IMR-90 (cell line): ENCODE measurements at regions not wholly inside any gene's neighbourhood (a gene's known extent, or its start where the extent isn't known, plus 50 kb on each side); places are given as distances from the start of the nearest gene placed in this dataset.

Source experiments
- ATAC-seq: fragments of 200-7000 bp; cut with Tn5 transposase; 2 replicates; pipeline ENCODE4 v1.9.1; 2020; ENCODE audit warnings: low read depth, mild to moderate bottlenecking, moderate library complexity
- BruUV-seq: library from RNA; stranded (reverse); fragments of 400-500 nt; replicated peaks from 2 replicates; lab custom pipeline; 2021; lab: Mats Ljungman, UMichigan
- CTCF ChIA-PET: fragments of 300-600 bp; formaldehyde crosslinking; extraction: SDS; loops from one replicate; lab custom pipeline; 2021; ENCODE audit warnings: antibody characterized with exemption; lab: Yijun Ruan, JAX
- POLR2A ChIA-PET: fragments of 300-600 bp; sonication (Branson Sonifier 250); formaldehyde crosslinking; loops from one replicate; lab custom pipeline; 2022; ENCODE audit warnings: antibody characterized with exemption; ENCODE audit not compliant: unreplicated experiment; lab: Charles Lee
- DNase-seq: peaks from one replicate; pipeline ENCODE4 v3.0.0; 2013
- H2AFZ ChIP-seq: replicated peaks from 2 replicates; pipeline ENCODE3; 2013; ENCODE audit warnings: low read length, mild to moderate bottlenecking; ENCODE audit not compliant: poor library complexity
- H2AK5ac ChIP-seq: 2 replicates; pipeline ENCODE4 v1.6.1; 2013; ENCODE audit warnings: low read depth, low read length, inconsistent platforms
- H2AK9ac ChIP-seq: replicated peaks from 2 replicates; pipeline ENCODE3; 2013; ENCODE audit warnings: mild to moderate bottlenecking, low read depth, low read length, moderate library complexity; ENCODE audit not compliant: poor library complexity
- H2BK120ac ChIP-seq: 2 replicates; pipeline ENCODE4 v1.6.1; 2013; ENCODE audit warnings: low read depth, low read length, inconsistent platforms
- H2BK15ac ChIP-seq: 3 replicates; pipeline ENCODE4 v1.6.1; 2013; ENCODE audit warnings: low read depth, low read length, inconsistent platforms
- H2BK20ac ChIP-seq: 2 replicates; pipeline ENCODE4 v1.6.1; 2013; ENCODE audit warnings: low read depth, mild to moderate bottlenecking, inconsistent platforms, low read length, moderate library complexity
- H2BK5ac ChIP-seq: 2 replicates; pipeline ENCODE4 v1.6.1; 2013; ENCODE audit warnings: mild to moderate bottlenecking, low read depth, low read length, inconsistent platforms; ENCODE audit not compliant: poor library complexity, severe bottlenecking
- H3K14ac ChIP-seq: replicated peaks from 2 replicates; pipeline ENCODE4 v1.6.1; 2013; ENCODE audit warnings: low read depth, low read length, inconsistent platforms
- H3K18ac ChIP-seq: 2 replicates; pipeline ENCODE4 v1.6.1; 2013; ENCODE audit warnings: low read depth, low read length, control low read depth
- H3K23ac ChIP-seq: 2 replicates; pipeline ENCODE4 v1.6.1; 2013; ENCODE audit warnings: low read depth, low read length, inconsistent platforms
- H3K27ac ChIP-seq: 2 replicates; pipeline ENCODE4 v1.5.1; 2013; ENCODE audit warnings: mild to moderate bottlenecking, control low read depth, low read length; ENCODE audit not compliant: insufficient read depth
- H3K27me3 ChIP-seq: 2 replicates; pipeline ENCODE4 v1.6.1; 2013; ENCODE audit warnings: low read length; ENCODE audit not compliant: control insufficient read depth, insufficient read depth
- H3K36me3 ChIP-seq: 2 replicates; pipeline ENCODE4 v1.6.1; 2013; ENCODE audit warnings: low read length, mixed read lengths; ENCODE audit not compliant: control insufficient read depth, insufficient read depth
- H3K4ac ChIP-seq: 2 replicates; pipeline ENCODE4 v1.6.1; 2013; ENCODE audit warnings: low read depth, low read length, inconsistent platforms
- H3K4me1 ChIP-seq: 2 replicates; pipeline ENCODE4 v1.6.1; 2013; ENCODE audit warnings: low read length, mixed read lengths; ENCODE audit not compliant: control insufficient read depth, insufficient read depth
- H3K4me2 ChIP-seq: 2 replicates; pipeline ENCODE4 v1.6.1; 2013; ENCODE audit warnings: low read depth, mild to moderate bottlenecking, control low read depth, low read length, moderate library complexity
- H3K4me3 ChIP-seq: 2 replicates; pipeline ENCODE4 v1.5.1; 2013; ENCODE audit warnings: low read depth, mild to moderate bottlenecking, control low read depth, low read length, moderate library complexity; ENCODE audit not compliant: insufficient read depth
- H3K56ac ChIP-seq: 2 replicates; pipeline ENCODE4 v1.6.1; 2013; ENCODE audit warnings: low read length, inconsistent platforms; ENCODE audit not compliant: insufficient read depth; ENCODE audit errors: extremely low read depth
- H3K79me1 ChIP-seq, 2 experiments: 2 replicates each; pipeline ENCODE4 v1.6.1; 2013; ENCODE audit warnings: low read length in 2 of 2, inconsistent platforms in 1 of 2, low read depth in 1 of 2
- H3K9ac ChIP-seq: 2 replicates; pipeline ENCODE4 v1.6.1; 2013; ENCODE audit warnings: low read depth, low read length, control low read depth
- H3K9me1 ChIP-seq: 2 replicates; pipeline ENCODE4 v1.6.1; 2013; ENCODE audit warnings: low read length, inconsistent platforms; ENCODE audit not compliant: insufficient read depth
- H3K9me3 ChIP-seq: 2 replicates; pipeline ENCODE4 v1.6.1; 2013; ENCODE audit warnings: low read length; ENCODE audit not compliant: control insufficient read depth, insufficient read depth
- H4K20me1 ChIP-seq: 2 replicates; pipeline ENCODE4 v1.6.1; 2013; ENCODE audit warnings: low read length, inconsistent platforms; ENCODE audit not compliant: insufficient read depth
- H4K5ac ChIP-seq: 2 replicates; pipeline ENCODE4 v1.6.1; 2013; ENCODE audit warnings: mild to moderate bottlenecking, low read depth, low read length, control low read depth
- H4K8ac ChIP-seq, 2 experiments: 2 replicates each; pipeline ENCODE4 v1.6.1; 2013; ENCODE audit warnings: low read depth in 2 of 2, low read length in 2 of 2, control low read depth in 1 of 2, inconsistent platforms in 1 of 2
- H4K91ac ChIP-seq: 2 replicates; pipeline ENCODE4 v1.6.1; 2013; ENCODE audit warnings: low read depth, low read length, inconsistent platforms; ENCODE audit not compliant: insufficient read depth
- FOS ChIP-seq: fragments of 150-350 bp; IDR thresholded peaks from 2 replicates; pipeline ENCODE4 v1.6.1; 2016; ENCODE audit warnings: low read depth, low read length
- WGBS, 2 experiments: methylation state at CpG; one replicate each; pipeline versions ENCODE4 v1.1.5 to v1.1.7; 2013; ENCODE audit warnings: missing lambda C conversion rate in 2 of 2; ENCODE audit not compliant: insufficient read length in 1 of 2; ENCODE audit errors: extremely low coverage in 2 of 2; 5-methylcytosine and 5-hydroxymethylcytosine counted together
- dilution Hi-C: fragments of 300-500 bp; cut with HindIII; formaldehyde crosslinking; loops from one replicate; pipeline ENCODE4 v1.14.3; 2018; ENCODE audit warnings: low sequenced_read_pairs; ENCODE audit not compliant: unreplicated experiment
- in situ Hi-C: fragments of 300-500 bp; cut with MboI; formaldehyde crosslinking; loops from 3 replicates; pipeline ENCODE4 v1.14.3; 2019; ENCODE audit warnings: low sequenced_read_pairs, inconsistent platforms, mixed read lengths
- intact Hi-C: fragments of 100-400 bp; cut with micrococcal nuclease; formaldehyde crosslinking; loops from 2 replicates; pipeline ENCODE4 v1.10.0; 2022

GRCh38 chr6:129776542-129777330 lies 66.8 kb upstream of the ARHGAP18 start:
- Histone ChIP-seq H3K18ac (no peak overlapping the region), H3K4me3 (no peak overlapping the region), H2AFZ (no peak overlapping the region), H2BK15ac (no peak overlapping the region), H2AK5ac (no peak overlapping the region), H3K27ac (no peak overlapping the region), H4K20me1 (no peaks in the 10 kb centered on the region), H4K8ac (no peak overlapping the region), H3K9me1 (no peaks in the 10 kb centered on the region), H2BK5ac (no peak overlapping the region), H3K36me3 (no peaks in the 10 kb centered on the region), H3K9ac (no peak overlapping the region), H3K4me1 (no peaks in the 10 kb centered on the region), H4K91ac (no peak overlapping the region), H2BK20ac (no peak overlapping the region), H3K4me2 (no peak overlapping the region), H3K79me1 (no peaks in the 10 kb centered on the region), H3K56ac (no peak overlapping the region), H3K14ac (no peak overlapping the region; the same call in 1 of the 2 replicates), H2AK9ac (no peak overlapping the region), H3K4ac (no peak overlapping the region), H3K23ac (no peak overlapping the region), H4K5ac (no peak overlapping the region), H2BK120ac (no peak overlapping the region), H3K9me3 (peaks cover 2% of the 10 kb centered on the region), H3K27me3 (no peaks in the 10 kb centered on the region)
- DNase-seq = no peak
- CTCF ChIA-PET = interaction anchor here (1.7 to 1.8 kb wide), 2 partner anchors 12 to 205 kb away, joined by 5 read pairs; no protein-coding TSS in a partner anchor
- ATAC-seq = no peak
- BruUV-seq = no TSS peak
- POLR2A ChIA-PET = no interaction called here
- dilution Hi-C loops = no loop called here
- no peak for TF ChIP-seq FOS
- in situ Hi-C loops = no loop called here
- 100% methylated on average over 1 of the region's 3 CpGs; no CpG with 5 or more reads in 1 of the 2 experiments for WGBS, 2 experiments
- intact Hi-C loops = no loop called here
